ENCODE measurements at regions not wholly inside any gene's neighbourhood (a gene's known extent, or its start where the extent isn't known, plus 50 kb on each side); places are given as distances from the start of the nearest gene placed in this dataset.

GRCh38 chr5:96226941-96227552 lies 206.0 kb downstream of the PCSK1 start:
- dilution Hi-C loops (cut with MboI; ENCODE audit: extremely low pct_ligation_motif_present, low sequenced_read_pairs): no loop called here
- Histone ChIP-seq H3K4me3 (replicated peaks in 1 of 3; ENCODE audit: insufficient read depth in 1 of 3, low read depth in 1 of 3, low read length in 3 of 3) (no peak overlapping the region), H3K9me1 (replicated peaks; ENCODE audit: control insufficient read depth, extremely low read depth, insufficient read depth, low read length) (no peaks in the 10 kb centered on the region), H3K4me2 (ENCODE audit: insufficient read depth, low read length) (no peak overlapping the region), H3K27ac (ENCODE audit: insufficient read depth, low read depth, low read length) (no peak overlapping the region), H3K9ac (replicated peaks; ENCODE audit: extremely low read depth, insufficient read depth, low read length) (no peak overlapping the region), H3K4me1 (ENCODE audit: control insufficient read depth, extremely low read depth, insufficient read depth, low read length) (peaks cover 2% of the 10 kb centered on the region), H4K20me1 (replicated peaks; ENCODE audit: control insufficient read depth, extremely low read depth, insufficient read depth, low read length) (no peaks in the 10 kb centered on the region), H3K79me2 (ENCODE audit: control insufficient read depth, insufficient read depth, low read length) (no peaks in the 10 kb centered on the region), H2AFZ (ENCODE audit: low read depth, low read length) (no peak overlapping the region), H3K27me3 (ENCODE audit: control insufficient read depth in 2 of 2, insufficient read depth in 2 of 2, low read length in 2 of 2) (no peaks in the 10 kb centered on the region), H3K9me3 (replicated peaks; ENCODE audit: control insufficient read depth, insufficient read depth, low read length) (no peaks in the 10 kb centered on the region), H3K36me3 (ENCODE audit: control insufficient read depth in 2 of 2, extremely low read depth in 1 of 2, insufficient read depth in 2 of 2, low read length in 2 of 2) (no peaks in the 10 kb centered on the region)
- ChIA-PET POLR2A (no interaction called here), CTCF (interaction anchor here (0.7 to 1.1 kb wide), 3 partner anchors 9 to 28 kb away, joined by 3 read pairs; no protein-coding TSS in a partner anchor)
- DNase-seq (ENCODE audit: low read depth, low spot score) (peak; percentile 13), FAIRE-seq (no peak)
- intact Hi-C loops (cut with micrococcal nuclease): no loop called here
- BruUV-seq (replicated peaks): no TSS peak
- TF ChIP-seq CTCF (IDR thresholded peaks at IDR 0.05; ENCODE audit: extremely low read depth in 1 of 2, insufficient read depth in 1 of 2, low read depth in 1 of 2, low read length in 2 of 2): no peak

- no peak overlapping the region for H3K4me3 ChIP-seq (replicated peaks in 1 of 3; ENCODE audit: insufficient read depth in 1 of 3, low read depth in 1 of 3, low read length in 3 of 3)
- no peak overlapping the region for H3K4me2 ChIP-seq (ENCODE audit: insufficient read depth, low read length)
- no peaks in the 10 kb centered on the region for H3K27me3 ChIP-seq (ENCODE audit: control insufficient read depth in 2 of 2, insufficient read depth in 2 of 2, low read length in 2 of 2)
- H3K36me3 ChIP-seq (ENCODE audit: control insufficient read depth in 2 of 2, extremely low read depth in 1 of 2, insufficient read depth in 2 of 2, low read length in 2 of 2): no peaks in the 10 kb centered on the region
- ChIA-PET CTCF (no interaction called here), POLR2A (no interaction called here)
- dilution Hi-C loops (cut with MboI; ENCODE audit: extremely low pct_ligation_motif_present, low sequenced_read_pairs) (no loop called here), intact Hi-C loops (cut with micrococcal nuclease) (no loop called here)
- no peaks in the 10 kb centered on the region for H3K79me2 ChIP-seq (ENCODE audit: control insufficient read depth, insufficient read depth, low read length)
- no peak overlapping the region for H2AFZ ChIP-seq (ENCODE audit: low read depth, low read length)
- peaks cover under 1% of the 10 kb centered on the region for H3K4me1 ChIP-seq (ENCODE audit: control insufficient read depth, extremely low read depth, insufficient read depth, low read length)
- BruUV-seq (replicated peaks): no TSS peak
- H3K9me3 ChIP-seq (replicated peaks; ENCODE audit: control insufficient read depth, insufficient read depth, low read length): no peaks in the 10 kb centered on the region
- TF ChIP-seq MYC (IDR thresholded peaks at IDR 0.05; ENCODE audit: low read depth, low read length): no peak
- TF ChIP-seq MAX (IDR thresholded peaks at IDR 0.05; ENCODE audit: insufficient read depth, insufficient read length): no peak
- TF ChIP-seq GATA2 (IDR thresholded peaks at IDR 0.05; ENCODE audit: insufficient read depth, insufficient read length, low read depth, low read length): no peak
- no peak for TF ChIP-seq FOS (IDR thresholded peaks at IDR 0.05; ENCODE audit: borderline replicate concordance, insufficient read depth, low read length)
- TF ChIP-seq POLR2A (IDR thresholded peaks at IDR 0.05; ENCODE audit: low read depth, low read length): no peak
- no peak for TF ChIP-seq JUN (IDR thresholded peaks at IDR 0.05; ENCODE audit: borderline replicate concordance, insufficient read depth, insufficient read length, low read depth)
- TF ChIP-seq POLR2AphosphoS5 (IDR thresholded peaks at IDR 0.05; ENCODE audit: insufficient read depth, low read depth, low read length): no peak
- no peak overlapping the region for H3K27ac ChIP-seq (ENCODE audit: insufficient read depth, low read depth, low read length)
- no peak for FAIRE-seq
- no peak for DNase-seq (ENCODE audit: low read depth, low spot score)
- H4K20me1 ChIP-seq (replicated peaks; ENCODE audit: control insufficient read depth, extremely low read depth, insufficient read depth, low read length): no peaks in the 10 kb centered on the region
- no peaks in the 10 kb centered on the region for H3K9me1 ChIP-seq (replicated peaks; ENCODE audit: control insufficient read depth, extremely low read depth, insufficient read depth, low read length)
- no peak overlapping the region for H3K9ac ChIP-seq (replicated peaks; ENCODE audit: extremely low read depth, insufficient read depth, low read length)
These were observed 210.9 kb downstream of the PCSK1 start for GRCh38 chr5:96222129-96222528.
